Central memory CD8-positive, alpha-beta T cell (primary cell): ENCODE measurements at regions not wholly inside any gene's neighbourhood (a gene's known extent, or its start where the extent isn't known, plus 50 kb on each side); places are given as distances from the start of the nearest gene placed in this dataset.
"Not testable (repeated sequence)": the region's sequence is repeated elsewhere in the genome, so short reads cannot be mapped to it uniquely, and the experiment has no call there.

Experiments used
- ATAC-seq: fragments of 150-1000 bp; cut with Tn5 transposase; replicated peaks from 2 replicates; pipeline ENCODE4 v1.10.0; 2022; ENCODE audit warnings: mild to moderate bottlenecking, moderate FRiP score, moderate number of reproducible peaks; ENCODE audit not compliant: poor library complexity, severe bottlenecking; ENCODE audit errors: extremely low read depth
- DNase-seq, 2 donors: peaks; one replicate each; pipeline ENCODE4 v3.0.0; 2021; ENCODE audit warnings: low spot score in 2 of 2
- H3K27ac Mint-ChIP-seq: one replicate; pipeline ENCODE4 v1.8.0; 2022; ENCODE audit warnings: low read depth, mild to moderate bottlenecking, moderate library complexity, mixed read lengths
- H3K27me3 Mint-ChIP-seq: one replicate; pipeline ENCODE4 v1.8.0; 2022; ENCODE audit warnings: mixed read lengths
- H3K36me3 Mint-ChIP-seq: one replicate; pipeline ENCODE4 v1.8.0; 2022; ENCODE audit warnings: mild to moderate bottlenecking, moderate library complexity, mixed read lengths; ENCODE audit not compliant: insufficient read depth
- H3K4me1 Mint-ChIP-seq: one replicate; pipeline ENCODE4 v1.8.0; 2022; ENCODE audit warnings: mixed read lengths
- H3K4me3 Mint-ChIP-seq: one replicate; pipeline ENCODE4 v1.8.0; 2022; ENCODE audit warnings: mild to moderate bottlenecking, moderate library complexity, mixed read lengths
- H3K9me3 Mint-ChIP-seq: one replicate; pipeline ENCODE4 v1.8.0; 2022; ENCODE audit warnings: mixed read lengths

- ATAC-seq: no peak
- no peaks in the 10 kb centered on the region for H3K27me3 Mint-ChIP-seq
- peaks cover 40% of the 10 kb centered on the region for H3K9me3 Mint-ChIP-seq
- H3K4me3 Mint-ChIP-seq: no peak overlapping the region
- H3K27ac Mint-ChIP-seq: no peak overlapping the region
- no peak for DNase-seq
- no peaks in the 10 kb centered on the region for H3K36me3 Mint-ChIP-seq
- no peaks in the 10 kb centered on the region for H3K4me1 Mint-ChIP-seq
Measured at GRCh38 chr21:19510057-19510456, 1106.5 kb upstream of the TMPRSS15 start.

GRCh38 chr21:19510653-19511052 lies 1107.1 kb upstream of the TMPRSS15 start:
- DNase-seq (no peak), ATAC-seq (no peak)
- Mint-ChIP-seq H3K27me3 (no peaks in the 10 kb centered on the region), H3K4me1 (no peaks in the 10 kb centered on the region), H3K36me3 (no peaks in the 10 kb centered on the region), H3K4me3 (no peak overlapping the region), H3K27ac (no peak overlapping the region), H3K9me3 (peaks cover 37% of the 10 kb centered on the region)

- Mint-ChIP-seq H3K27me3 (no peaks in the 10 kb centered on the region), H3K4me1 (no peaks in the 10 kb centered on the region), H3K4me3 (no peak overlapping the region), H3K27ac (no peak overlapping the region), H3K9me3 (peaks cover 17% of the 10 kb centered on the region), H3K36me3 (no peaks in the 10 kb centered on the region)
- ATAC-seq: no peak
- DNase-seq: no peak
Measured at GRCh38 chr21:19522381-19522780, 1118.8 kb upstream of the TMPRSS15 start.

GRCh38 chr21:19523061-19523460 lies 1119.5 kb upstream of the TMPRSS15 start:
- Mint-ChIP-seq H3K36me3 (no peaks in the 10 kb centered on the region), H3K4me3 (no peak overlapping the region), H3K27me3 (no peaks in the 10 kb centered on the region), H3K9me3 (peaks cover 17% of the 10 kb centered on the region), H3K27ac (no peak overlapping the region), H3K4me1 (no peaks in the 10 kb centered on the region)
- DNase-seq: no peak
- no peak for ATAC-seq

- H3K36me3 Mint-ChIP-seq: no peaks in the 10 kb centered on the region
- no peaks in the 10 kb centered on the region for H3K4me1 Mint-ChIP-seq
- no peaks in the 10 kb centered on the region for H3K27me3 Mint-ChIP-seq
- DNase-seq (no peak), ATAC-seq (no peak)
- no peak overlapping the region for H3K27ac Mint-ChIP-seq
- H3K4me3 Mint-ChIP-seq: no peak overlapping the region
- peaks cover 17% of the 10 kb centered on the region for H3K9me3 Mint-ChIP-seq
Measured at GRCh38 chr21:19523746-19524145, 1120.2 kb upstream of the TMPRSS15 start.

- Mint-ChIP-seq H3K4me1 (no peaks in the 10 kb centered on the region), H3K4me3 (no peak overlapping the region), H3K36me3 (no peaks in the 10 kb centered on the region), H3K27me3 (no peaks in the 10 kb centered on the region), H3K27ac (no peak overlapping the region), H3K9me3 (peaks cover 15% of the 10 kb centered on the region)
- DNase-seq (no peak), ATAC-seq (no peak)
Measured at GRCh38 chr21:19529031-19529430, 1125.4 kb upstream of the TMPRSS15 start.

GRCh38 chr21:19535356-19535755 lies 1131.8 kb upstream of the TMPRSS15 start:
- no peak overlapping the region for H3K27ac Mint-ChIP-seq
- no peak overlapping the region for H3K4me3 Mint-ChIP-seq
- H3K9me3 Mint-ChIP-seq: peaks cover 7% of the 10 kb centered on the region
- H3K27me3 Mint-ChIP-seq: no peaks in the 10 kb centered on the region
- DNase-seq (no peak), ATAC-seq (no peak)
- H3K36me3 Mint-ChIP-seq: no peaks in the 10 kb centered on the region
- no peaks in the 10 kb centered on the region for H3K4me1 Mint-ChIP-seq

- Mint-ChIP-seq H3K4me3 (no peak overlapping the region), H3K27me3 (no peaks in the 10 kb centered on the region), H3K27ac (no peak overlapping the region), H3K4me1 (no peaks in the 10 kb centered on the region), H3K36me3 (no peaks in the 10 kb centered on the region), H3K9me3 (peaks cover 6% of the 10 kb centered on the region)
- no peak for DNase-seq
- no peak for ATAC-seq
Measured at GRCh38 chr21:19537116-19537515, 1133.5 kb upstream of the TMPRSS15 start.

- Mint-ChIP-seq H3K9me3 (peaks cover 22% of the 10 kb centered on the region), H3K4me3 (no peak overlapping the region), H3K27ac (no peak overlapping the region), H3K4me1 (no peaks in the 10 kb centered on the region), H3K36me3 (no peaks in the 10 kb centered on the region), H3K27me3 (no peaks in the 10 kb centered on the region)
- no peak for DNase-seq
- ATAC-seq: no peak
Measured at GRCh38 chr21:19540287-19540686, 1136.7 kb upstream of the TMPRSS15 start.

- peaks cover 28% of the 10 kb centered on the region for H3K9me3 Mint-ChIP-seq
- no peak overlapping the region for H3K4me3 Mint-ChIP-seq
- no peak for ATAC-seq
- no peak for DNase-seq
- H3K27me3 Mint-ChIP-seq: no peaks in the 10 kb centered on the region
- H3K36me3 Mint-ChIP-seq: no peaks in the 10 kb centered on the region
- H3K27ac Mint-ChIP-seq: no peak overlapping the region
- no peaks in the 10 kb centered on the region for H3K4me1 Mint-ChIP-seq
Measured at GRCh38 chr21:19541602-19542001, 1138.0 kb upstream of the TMPRSS15 start.

GRCh38 chr21:19544493-19544892 lies 1140.9 kb upstream of the TMPRSS15 start:
- not testable (repeated sequence) for H3K4me3 Mint-ChIP-seq, H3K27me3 Mint-ChIP-seq, DNase-seq, H3K36me3 Mint-ChIP-seq, H3K27ac Mint-ChIP-seq, H3K4me1 Mint-ChIP-seq, ATAC-seq
- H3K9me3 Mint-ChIP-seq: peaks cover 43% of the 10 kb centered on the region

- Mint-ChIP-seq H3K27ac (no peak overlapping the region), H3K36me3 (no peaks in the 10 kb centered on the region), H3K4me1 (no peaks in the 10 kb centered on the region), H3K9me3 (peaks cover 36% of the 10 kb centered on the region), H3K27me3 (no peaks in the 10 kb centered on the region), H3K4me3 (no peak overlapping the region)
- DNase-seq (no peak), ATAC-seq (no peak)
Measured at GRCh38 chr21:19547951-19548840, 1144.6 kb upstream of the TMPRSS15 start.

GRCh38 chr21:19553919-19554615 lies 1150.5 kb upstream of the TMPRSS15 start:
- H3K27me3 Mint-ChIP-seq: no peaks in the 10 kb centered on the region
- ATAC-seq: no peak
- H3K27ac Mint-ChIP-seq: no peak overlapping the region
- H3K9me3 Mint-ChIP-seq: peaks cover 13% of the 10 kb centered on the region
- no peaks in the 10 kb centered on the region for H3K4me1 Mint-ChIP-seq
- H3K4me3 Mint-ChIP-seq: no peak overlapping the region
- no peak for DNase-seq
- H3K36me3 Mint-ChIP-seq: no peaks in the 10 kb centered on the region
